GM12892 (cell line): ENCODE measurements at regions not wholly inside any gene's neighbourhood (a gene's known extent, or its start where the extent isn't known, plus 50 kb on each side); places are given as distances from the start of the nearest gene placed in this dataset.

Experiments used
- DNase-seq: peaks from one replicate; pipeline ENCODE4 v3.0.0; 2011; ENCODE audit not compliant: insufficient read length
- FAIRE-seq: peaks from 2 replicates; lab custom pipeline; 2011; peaks lifted over from hg19 to GRCh38; lab: Jason Lieb, UNC
- POLR2A ChIP-seq: IDR thresholded peaks from 2 replicates; pipeline ENCODE4 v1.6.1; 2011; ENCODE audit warnings: low read depth, low read length, control low read depth
- POLR2AphosphoS5 ChIP-seq: IDR thresholded peaks from 2 replicates; pipeline ENCODE4 v1.6.1; 2011; ENCODE audit warnings: low read depth, low read length, control low read depth
- TAF1 ChIP-seq: IDR thresholded peaks from 2 replicates; pipeline ENCODE4 v1.6.1; 2011; ENCODE audit warnings: low read depth, mild to moderate bottlenecking, control low read depth, low read length, borderline replicate concordance

- no peak for FAIRE-seq
- DNase-seq = no peak
- TF ChIP-seq POLR2AphosphoS5 (no peak), POLR2A (no peak), TAF1 (no peak)
Measured at GRCh38 chr5:57695179-57695578, 212.6 kb upstream of the ACTBL2 start.

- DNase-seq = no peak
- FAIRE-seq = no peak
Measured at GRCh38 chr5:57693488-57694305, 211.1 kb upstream of the ACTBL2 start.

GRCh38 chr5:57692582-57693487 is 210.2 kb upstream of the ACTBL2 start:
- DNase-seq (no peak), FAIRE-seq (no peak)
- TF ChIP-seq TAF1 (no peak), POLR2A (no peak), POLR2AphosphoS5 (no peak)

More at GRCh38 chr5:57693488-57694305, 211.1 kb upstream of the ACTBL2 start:
- TF ChIP-seq TAF1 (no peak), POLR2AphosphoS5 (no peak), POLR2A (no peak)

GRCh38 chr5:57690724-57691123 is 208.1 kb upstream of the ACTBL2 start:
- TF ChIP-seq TAF1 = no peak
- TF ChIP-seq POLR2A = no peak
- TF ChIP-seq POLR2AphosphoS5 = no peak
- no peak for FAIRE-seq

GRCh38 chr5:57687596-57687995 is 205.0 kb upstream of the ACTBL2 start:
- FAIRE-seq (no peak), DNase-seq (no peak)
- no peak for TF ChIP-seq POLR2A
- TF ChIP-seq TAF1 = no peak
- TF ChIP-seq POLR2AphosphoS5 = no peak

More at GRCh38 chr5:57690724-57691123, 208.1 kb upstream of the ACTBL2 start:
- DNase-seq = no peak

GRCh38 chr5:57685516-57686255 is 203.1 kb upstream of the ACTBL2 start:
- FAIRE-seq (no peak), DNase-seq (no peak)
- no peak for TF ChIP-seq POLR2A
- TF ChIP-seq TAF1 = no peak
- TF ChIP-seq POLR2AphosphoS5 = no peak

- DNase-seq = no peak
- no peak for TF ChIP-seq POLR2AphosphoS5
- no peak for TF ChIP-seq TAF1
- no peak for TF ChIP-seq POLR2A
- FAIRE-seq = no peak
Measured at GRCh38 chr5:57684299-57684702, 201.7 kb upstream of the ACTBL2 start.

GRCh38 chr5:57683036-57683630 is 200.5 kb upstream of the ACTBL2 start:
- no peak for FAIRE-seq
- TF ChIP-seq POLR2A (no peak), POLR2AphosphoS5 (no peak), TAF1 (no peak)
- no peak for DNase-seq

GRCh38 chr5:57681942-57682341 is 199.3 kb upstream of the ACTBL2 start:
- no peak for TF ChIP-seq POLR2A
- no peak for TF ChIP-seq TAF1
- TF ChIP-seq POLR2AphosphoS5 = no peak
- no peak for FAIRE-seq
- DNase-seq = no peak

GRCh38 chr5:57680686-57681085 is 198.1 kb upstream of the ACTBL2 start:
- DNase-seq = no peak
- TF ChIP-seq POLR2AphosphoS5 = no peak
- FAIRE-seq = no peak

- TF ChIP-seq POLR2AphosphoS5 = no peak
- no peak for TF ChIP-seq TAF1
- TF ChIP-seq POLR2A = no peak
- FAIRE-seq (no peak), DNase-seq (no peak)
Measured at GRCh38 chr5:57677235-57677634, 194.6 kb upstream of the ACTBL2 start.
